Activated T-cell treated with anti-CD3 and anti-CD28 coated beads for 4 hours (primary cell): ENCODE measurements at regions not wholly inside any gene's neighbourhood (a gene's known extent, or its start where the extent isn't known, plus 50 kb on each side); places are given as distances from the start of the nearest gene placed in this dataset.
"Not testable (repeated sequence)": the region's sequence is repeated elsewhere in the genome, so short reads cannot be mapped to it uniquely, and the experiment has no call there.

Source experiments
- DNase-seq: peaks from one replicate; pipeline ENCODE4 v3.0.0-alpha.2; 2020

DNA sequence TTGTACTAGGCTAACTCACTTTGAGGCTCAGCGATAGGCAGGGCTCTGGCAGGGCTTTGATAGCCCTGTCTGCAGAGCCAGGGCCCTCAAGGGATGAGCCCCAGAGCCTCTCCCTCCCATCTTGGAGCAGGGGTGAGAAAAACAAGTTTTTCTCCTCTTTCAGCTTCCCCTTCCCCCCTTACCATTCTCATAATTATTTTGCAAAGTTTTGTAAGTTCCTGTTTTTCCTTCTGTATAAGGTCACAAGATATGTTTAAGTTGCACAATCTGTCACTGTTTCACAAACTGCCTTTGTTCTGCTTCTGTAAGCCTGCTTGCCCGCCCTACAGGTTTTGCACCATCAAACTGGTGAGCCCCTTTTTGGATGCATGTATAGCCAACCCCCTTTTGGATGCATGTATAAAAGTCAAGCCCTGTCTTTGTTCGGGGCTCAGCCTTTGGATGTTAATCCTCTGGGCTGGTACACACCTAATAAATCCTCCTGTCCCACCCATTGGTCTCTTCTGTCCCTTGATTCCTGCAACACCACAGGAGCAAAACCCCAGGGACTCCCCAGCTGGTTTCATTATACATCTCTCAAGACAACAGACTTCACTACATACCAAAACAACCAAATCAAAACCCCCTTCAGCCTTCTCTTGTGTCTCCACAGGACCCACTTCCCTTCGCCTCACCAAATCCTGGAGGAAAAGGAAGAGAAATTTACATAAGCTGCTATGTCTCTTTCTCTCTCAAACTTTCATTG is 52.5 kb upstream of the RESF1 start:
- DNase-seq: no peak

DNA sequence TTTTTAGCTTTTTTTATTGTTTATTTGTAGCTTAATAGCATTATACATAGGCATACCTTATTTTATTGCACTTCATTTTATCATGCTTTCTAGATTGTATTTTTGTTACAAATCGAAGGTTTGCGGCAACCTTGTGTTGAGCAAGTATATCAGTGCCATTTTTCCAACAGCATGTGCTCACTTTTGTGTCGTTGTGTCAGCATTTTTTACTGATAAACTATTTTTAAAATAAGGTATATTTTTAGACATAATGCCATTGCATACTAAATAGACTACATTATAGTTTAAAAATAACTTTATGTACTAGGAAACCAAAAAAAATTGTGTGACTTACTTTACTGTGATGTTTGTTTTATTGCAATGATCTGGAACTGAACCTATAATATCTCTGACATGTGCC is 56.2 kb upstream of the RESF1 start:
- DNase-seq: no peak

DNA sequence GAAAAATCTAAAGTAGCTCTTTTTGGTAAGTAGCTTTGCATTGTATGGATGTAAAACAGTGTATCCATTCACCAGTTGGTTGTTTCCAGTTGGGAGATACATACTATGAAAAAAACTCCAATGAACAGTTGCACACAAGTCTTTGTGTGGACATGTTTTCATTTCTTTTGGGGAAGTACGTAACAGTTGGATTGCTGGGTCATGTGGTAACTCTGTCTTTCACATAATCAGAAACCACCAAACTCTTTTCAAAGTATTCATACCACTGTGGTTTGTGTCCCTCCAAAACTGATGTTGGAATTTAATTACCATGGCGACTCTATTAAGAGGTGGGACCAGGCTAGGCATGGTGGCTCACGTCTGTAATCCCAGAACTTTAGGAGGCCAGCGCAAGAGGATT is 58.9 kb upstream of the RESF1 start:
- no peak for DNase-seq

DNA sequence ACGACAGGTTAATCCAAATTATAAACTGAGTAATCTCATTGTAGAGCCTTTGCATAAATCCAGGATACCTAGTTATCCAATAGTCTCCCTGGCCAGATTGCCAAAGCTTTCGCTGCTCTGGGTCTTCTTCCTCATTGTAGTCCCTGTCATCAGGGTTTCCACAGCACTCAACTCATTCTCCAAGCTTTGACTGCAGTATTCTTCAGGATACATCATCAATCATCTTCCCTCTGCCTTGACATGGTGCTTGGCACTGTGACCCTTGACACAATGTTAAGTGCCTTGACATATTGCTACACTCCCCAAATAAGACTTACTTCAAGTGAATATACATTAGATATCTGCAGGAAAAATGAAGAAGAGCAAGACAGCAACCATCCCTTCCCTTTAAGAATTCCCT is 60.1 kb upstream of the RESF1 start:
- no peak for DNase-seq

DNA sequence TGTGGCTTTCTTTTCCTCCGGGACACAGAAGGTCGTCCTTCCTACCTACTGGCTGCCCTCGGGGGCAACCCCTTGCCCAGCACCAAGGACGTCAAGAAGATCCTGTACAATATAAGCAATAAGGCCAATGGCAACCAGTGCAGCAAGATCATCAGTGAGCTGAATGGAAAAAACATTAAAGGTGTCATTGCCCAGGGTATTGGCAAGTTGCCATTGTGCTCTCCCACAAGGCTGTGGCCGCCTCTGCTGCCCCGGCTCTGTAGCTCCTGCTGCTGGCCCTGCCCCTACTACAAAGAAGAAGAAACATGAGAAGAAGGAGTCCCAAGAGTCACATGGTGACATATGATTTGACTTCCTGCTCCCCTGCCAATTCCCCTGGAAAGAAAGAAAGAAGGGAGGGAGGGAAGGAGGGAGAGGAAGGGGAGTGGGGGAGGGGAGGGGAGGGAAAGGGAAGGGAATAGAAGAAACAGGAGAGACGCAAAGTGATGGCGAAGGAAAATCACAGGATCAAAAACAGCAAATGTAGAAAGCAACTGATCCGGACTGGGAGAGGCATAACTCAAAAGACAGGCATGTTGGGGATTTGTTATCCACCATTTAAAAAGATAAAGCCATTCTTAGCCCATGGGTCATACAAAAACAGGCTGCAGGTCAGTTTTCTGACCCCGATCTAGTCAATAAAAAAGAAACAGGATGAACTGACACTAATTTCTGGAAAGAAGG is 61.3 kb upstream of the RESF1 start:
- no peak for DNase-seq

DNA sequence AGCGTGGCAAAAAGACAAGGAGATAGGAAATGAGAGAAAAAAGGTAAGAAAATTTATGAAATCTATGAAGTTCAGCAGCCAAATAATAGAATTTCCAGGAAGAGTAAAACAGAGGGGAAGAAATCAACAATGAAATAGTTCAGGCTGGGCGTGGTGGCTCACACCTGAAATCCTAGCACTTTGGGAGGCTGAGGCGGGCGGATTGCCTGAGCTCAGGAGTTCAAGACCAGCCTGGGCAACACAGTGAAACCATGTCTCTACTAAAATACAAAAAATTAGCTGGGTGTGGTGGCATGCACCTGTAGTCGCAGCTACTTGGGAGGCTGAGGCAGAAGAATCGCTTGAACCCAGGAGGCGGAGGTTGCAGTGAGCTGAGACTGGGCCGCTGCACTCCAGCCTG is 62.1 kb upstream of the RESF1 start:
- not testable (repeated sequence) for DNase-seq

DNA sequence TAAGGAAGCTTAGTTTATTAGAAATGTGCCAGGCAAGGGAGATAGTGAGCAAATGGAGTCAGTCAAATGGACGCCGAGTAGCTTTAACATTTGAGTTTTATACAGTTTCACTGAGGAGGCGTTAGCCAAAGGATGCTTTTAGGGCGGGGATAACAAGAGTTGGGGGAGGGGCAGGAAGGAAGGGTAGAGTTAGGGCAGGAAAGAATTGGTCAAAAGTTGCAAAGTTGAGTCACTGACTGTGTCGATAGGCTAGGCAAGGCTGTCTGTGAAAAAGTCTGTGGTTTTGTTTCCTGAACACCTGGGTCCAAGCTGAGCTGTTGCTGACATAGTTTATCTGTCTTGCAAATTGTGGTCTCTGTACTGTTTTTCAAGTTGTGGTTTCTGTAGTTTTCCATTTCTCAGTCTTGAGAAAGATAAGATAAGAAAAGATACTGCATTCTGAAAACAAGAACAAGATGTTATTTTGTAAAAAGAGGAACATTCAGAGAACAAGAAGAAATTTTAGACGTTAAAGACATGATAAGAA is 62.6 kb upstream of the RESF1 start:
- DNase-seq: peak; percentile 88

DNA sequence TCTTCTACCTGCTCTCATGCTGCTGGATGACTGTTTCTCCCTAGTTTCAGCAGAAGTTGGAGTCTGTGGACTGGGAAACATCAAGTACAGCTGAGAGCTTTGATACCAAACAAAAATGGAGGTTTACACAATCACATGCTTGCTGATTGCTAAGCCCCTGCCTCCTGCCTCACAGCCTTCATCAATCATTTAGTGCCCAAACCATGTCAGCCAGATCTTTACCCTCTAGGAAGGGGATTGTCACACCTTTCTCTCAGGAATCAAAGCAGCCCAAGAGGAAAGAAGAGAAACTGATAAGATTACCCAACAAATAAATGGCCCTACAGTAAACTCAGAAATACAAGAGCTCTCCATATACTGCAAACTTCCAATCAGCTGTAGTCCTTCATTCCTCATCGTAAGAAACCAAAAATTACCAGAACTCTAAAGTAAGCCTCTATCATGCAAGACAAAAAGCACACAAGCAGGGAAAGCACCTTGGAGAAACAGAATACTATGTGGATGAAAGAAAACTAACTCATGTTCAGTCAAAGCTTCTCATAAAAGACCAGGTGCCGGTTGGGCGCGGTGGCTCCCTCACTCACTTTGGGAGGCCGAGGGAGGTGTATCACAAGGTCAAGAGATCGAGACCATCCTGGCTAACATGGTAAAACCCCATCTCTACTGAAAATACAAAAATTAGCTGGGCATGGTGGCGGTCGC is 63.6 kb upstream of the RESF1 start:
- DNase-seq: no peak

DNA sequence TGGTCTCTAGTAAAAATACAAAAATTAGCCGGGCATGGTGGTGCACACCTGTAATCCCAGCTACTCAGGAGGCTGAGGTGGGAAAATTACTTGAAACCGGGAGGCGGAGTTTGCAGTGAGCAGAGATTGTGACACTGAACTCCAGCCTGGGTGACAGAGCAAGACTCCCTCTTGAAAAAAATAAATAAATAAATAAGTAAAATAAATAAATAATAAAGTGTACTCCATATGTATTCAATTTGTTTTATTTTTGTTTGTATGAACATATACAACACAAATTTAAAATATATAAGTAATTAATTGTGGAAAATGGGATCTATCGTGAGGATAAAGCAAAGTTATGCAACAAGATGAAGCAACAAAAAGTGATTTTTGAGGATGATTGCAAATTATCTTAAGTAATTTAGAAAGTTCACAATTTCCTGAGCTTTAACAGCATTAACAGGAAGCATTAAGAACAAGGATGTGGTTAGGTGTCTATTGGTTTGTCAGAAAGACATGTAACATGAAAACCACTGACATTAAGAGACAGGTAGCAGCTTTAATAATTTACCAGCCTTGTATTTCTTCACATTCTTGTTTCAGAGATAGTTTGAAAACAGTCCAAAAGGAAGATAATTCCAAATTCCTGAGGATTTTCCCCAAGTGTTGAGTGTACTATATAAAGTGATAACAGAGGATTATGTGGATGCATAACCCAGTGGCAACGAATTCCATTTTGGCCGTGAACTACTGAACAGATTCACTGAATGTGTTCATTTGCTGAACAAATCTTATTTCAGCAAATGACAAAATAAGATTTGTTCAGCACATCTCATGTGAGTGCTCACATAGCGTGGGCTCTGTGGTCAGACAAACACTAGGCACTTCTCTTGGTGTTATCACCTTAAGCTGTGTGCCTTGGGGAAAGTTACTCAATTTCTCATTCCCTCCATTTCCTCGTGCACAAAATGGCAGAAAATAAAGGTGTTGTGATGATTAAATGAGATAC is 68.6 kb upstream of the RESF1 start:
- no peak for DNase-seq

DNA sequence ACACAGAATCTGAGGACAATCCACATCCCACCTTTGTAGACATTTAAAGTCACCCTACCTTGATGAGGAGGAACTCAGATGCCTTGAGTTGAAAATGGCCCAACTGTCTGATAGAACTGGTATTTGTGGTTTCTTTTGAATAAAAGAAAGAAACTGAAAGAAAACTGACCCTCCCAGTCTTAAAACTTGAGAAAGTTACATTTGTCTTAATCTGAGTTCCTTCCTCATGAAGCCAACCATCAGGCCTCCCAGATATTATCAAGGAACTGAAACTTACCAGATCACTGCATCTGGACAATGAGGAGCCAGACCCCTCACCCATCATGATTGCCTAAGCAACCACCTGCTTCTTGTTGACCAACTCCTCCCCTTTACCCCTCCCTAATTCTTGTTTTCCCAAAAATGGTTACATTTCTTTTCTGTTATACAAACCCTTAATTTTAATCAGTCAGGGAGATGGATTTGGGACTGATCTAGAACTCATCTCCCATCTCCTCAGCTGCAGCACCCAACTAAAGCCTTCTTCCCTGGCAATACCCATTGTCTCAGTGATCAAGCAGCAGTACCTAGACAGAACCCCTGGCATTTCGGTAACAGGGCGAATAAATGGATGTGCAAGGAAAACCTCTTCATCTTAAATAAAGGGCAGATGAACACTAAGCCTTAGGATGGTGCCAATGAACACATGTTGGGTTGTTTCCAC is 72.0 kb upstream of the RESF1 start:
- no peak for DNase-seq

DNA sequence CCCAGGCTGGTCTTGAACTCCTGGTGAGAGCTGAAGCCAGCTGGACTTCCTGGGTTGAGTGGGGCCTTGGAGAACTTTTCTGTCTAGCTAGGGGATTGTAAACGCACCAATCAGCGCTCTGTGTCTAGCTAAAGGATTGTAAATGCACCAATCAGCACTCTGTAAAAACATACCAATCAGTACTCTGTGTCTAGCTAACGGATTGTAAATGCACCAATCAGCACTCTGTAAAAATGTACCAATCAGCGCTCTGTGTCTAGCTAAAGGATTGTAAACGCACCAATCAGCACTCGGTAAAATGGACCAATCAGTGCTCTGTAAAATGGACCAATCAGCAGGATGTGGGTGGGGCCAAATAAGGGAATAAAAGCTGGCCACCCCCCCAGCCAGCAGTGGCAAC is 76.5 kb upstream of the RESF1 start:
- DNase-seq: not testable (repeated sequence)

DNA sequence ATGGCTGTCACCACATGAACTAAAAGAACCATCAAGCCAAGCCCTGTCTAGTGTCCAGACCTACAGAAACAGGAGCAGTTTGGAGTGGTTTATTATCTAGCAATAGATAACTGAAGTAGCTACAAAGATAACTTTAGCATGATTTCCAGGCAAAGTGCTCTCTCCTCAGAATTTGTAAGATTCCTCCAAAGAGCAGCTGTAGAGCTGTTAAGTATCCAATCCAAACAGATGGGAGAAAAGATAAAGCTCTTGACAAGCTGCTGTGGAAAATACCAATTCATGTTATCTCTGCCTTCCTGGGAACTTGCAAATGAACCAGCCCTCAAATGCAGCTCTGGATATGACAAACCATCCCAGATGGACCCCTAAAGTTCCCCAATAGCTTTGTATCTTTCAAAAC is 78.9 kb upstream of the RESF1 start:
- no peak for DNase-seq

DNA sequence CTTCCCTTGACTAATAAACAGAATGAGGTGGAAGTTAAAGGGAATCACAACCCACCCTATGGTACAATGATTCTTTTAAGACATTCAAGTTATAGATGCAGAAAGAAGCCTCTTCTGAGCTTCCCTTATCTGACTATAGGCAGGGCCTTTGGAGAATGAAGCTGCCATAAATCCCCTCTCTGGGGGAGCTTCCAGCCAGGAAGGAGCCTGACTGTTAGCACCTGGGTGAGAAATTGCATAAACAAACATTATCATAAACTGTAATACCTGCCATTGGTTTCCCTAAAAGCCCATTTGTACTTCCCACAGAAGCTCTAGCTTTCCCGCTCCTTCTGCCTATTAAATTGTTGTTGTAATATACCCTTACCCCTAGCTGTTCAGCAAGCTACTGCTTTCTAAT is 81.3 kb upstream of the RESF1 start:
- no peak for DNase-seq

DNA sequence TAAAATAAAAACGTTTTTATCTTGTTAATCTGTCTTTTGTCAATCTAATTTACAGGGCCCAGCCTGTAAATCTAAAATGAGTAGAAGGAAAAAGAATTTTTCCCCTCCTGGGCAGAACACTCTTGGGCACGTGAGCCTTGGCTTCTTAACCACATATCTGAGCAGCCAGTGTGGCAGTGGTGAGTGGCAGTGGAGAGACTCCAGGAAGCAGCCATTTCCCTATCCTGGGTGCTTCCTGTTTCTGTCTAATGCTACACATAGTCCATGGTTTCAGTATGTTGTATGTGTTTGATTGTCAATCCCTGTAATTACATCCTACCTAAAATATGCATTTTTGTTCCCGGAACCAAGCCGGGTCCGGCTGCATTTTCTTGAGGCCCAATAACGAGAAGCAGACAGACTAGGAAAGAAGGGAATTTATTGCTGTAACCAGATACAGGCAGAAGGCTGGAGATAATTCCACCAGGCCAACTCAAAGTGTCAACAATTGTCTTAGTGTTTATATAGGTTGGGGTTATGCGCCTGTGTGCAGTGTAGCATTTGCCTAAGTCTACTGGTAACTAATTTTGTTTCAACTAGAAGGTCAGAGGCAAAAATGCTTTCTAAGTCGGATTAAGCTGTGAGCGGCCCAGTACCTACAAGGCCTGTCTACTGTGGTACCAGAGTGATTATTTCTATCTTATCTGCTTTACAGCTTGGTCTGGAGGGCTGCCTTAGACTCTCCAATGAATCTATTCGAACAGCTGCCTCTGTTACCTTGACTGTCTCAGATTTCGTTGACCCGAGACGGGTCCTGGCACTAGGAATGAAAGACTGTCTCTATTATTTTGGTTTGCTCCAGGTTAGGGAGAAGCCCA is 82.4 kb upstream of the RESF1 start:
- no peak for DNase-seq

DNA sequence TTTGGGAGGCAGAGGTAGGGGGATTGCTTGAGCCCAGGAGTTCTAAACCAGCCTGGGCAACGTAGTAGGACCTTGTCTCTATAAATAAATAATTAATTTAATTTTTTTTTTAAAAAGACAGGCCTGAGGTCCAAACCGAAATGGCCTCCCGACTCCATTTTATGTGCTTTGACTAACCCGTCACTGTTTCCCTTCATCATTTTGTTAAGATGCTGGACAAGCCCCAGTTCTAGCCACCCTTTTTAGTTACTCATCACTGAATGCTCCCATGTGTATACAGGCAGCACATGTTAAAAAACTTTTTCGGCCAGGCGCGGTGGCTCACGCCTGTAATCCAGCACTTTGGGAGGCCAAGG is 83.6 kb upstream of the RESF1 start:
- DNase-seq: no peak

DNA sequence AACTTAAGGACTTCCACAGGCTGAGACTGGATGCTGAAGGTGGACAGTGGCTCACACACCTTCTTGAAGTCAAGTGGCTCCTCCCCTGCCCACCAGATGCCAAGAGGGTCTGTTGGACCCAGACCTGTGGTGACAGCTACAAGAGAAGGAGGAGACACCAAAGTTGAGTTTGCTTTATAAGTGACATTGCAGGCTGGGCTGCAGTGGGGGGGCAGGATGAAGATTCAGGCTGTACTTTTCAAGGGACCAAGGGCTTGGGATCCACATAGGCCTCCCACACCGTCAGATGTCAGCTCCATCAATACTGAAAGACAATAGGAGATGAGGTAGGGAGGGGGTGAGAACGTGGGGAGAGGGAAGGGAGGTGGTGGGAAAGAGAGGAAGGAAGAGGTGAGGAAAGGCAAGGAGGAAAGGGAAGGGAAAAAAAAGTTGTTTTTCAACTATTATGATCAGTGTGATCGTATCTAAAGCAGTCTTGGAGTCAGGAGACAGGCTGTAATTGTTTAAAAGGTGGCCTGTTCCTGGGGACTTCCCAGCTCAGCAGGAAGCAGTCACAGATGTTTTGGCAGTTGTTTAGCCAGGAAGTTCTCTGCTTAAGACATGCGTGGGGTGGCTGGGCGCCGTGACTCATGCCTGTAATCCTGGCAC is 84.1 kb upstream of the RESF1 start:
- peak; percentile 46 for DNase-seq

DNA sequence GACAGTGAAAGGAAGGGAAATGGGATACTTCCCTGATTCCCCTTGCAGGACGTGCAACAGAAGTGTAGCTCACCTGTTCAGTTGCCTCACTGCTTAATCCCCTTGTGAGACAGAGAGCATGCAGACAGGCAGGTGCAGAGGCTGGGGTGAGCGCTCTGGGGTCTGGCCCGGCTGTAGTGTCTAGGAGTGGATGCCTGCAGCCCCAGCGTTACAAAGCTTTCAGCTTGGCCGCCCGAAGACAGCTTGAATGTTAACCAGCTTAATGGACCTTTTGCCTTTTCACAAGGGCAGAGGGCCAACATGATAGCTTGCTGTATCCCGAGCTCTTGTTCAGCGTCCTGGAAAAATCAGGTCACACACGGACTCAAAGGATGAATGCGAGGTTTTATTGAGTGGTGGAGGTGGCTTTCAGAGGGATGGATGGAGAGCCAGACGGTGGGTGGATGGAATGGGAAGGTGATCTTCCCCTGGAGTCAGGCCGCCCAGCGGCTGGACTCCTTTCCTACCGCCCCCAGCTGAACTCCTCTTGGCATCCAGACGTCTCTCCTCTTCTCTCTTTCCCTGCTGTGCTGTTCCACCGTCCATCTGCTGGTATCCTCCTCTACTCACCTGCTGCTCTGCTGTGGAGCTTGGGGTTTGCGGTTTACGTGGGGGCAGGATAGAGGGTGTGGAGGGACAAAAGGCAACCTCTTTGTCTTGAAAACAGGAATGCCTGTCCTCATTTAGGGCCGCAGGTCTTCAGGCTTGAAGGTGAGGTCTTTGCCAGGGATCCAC is 86.2 kb upstream of the RESF1 start:
- no peak for DNase-seq

DNA sequence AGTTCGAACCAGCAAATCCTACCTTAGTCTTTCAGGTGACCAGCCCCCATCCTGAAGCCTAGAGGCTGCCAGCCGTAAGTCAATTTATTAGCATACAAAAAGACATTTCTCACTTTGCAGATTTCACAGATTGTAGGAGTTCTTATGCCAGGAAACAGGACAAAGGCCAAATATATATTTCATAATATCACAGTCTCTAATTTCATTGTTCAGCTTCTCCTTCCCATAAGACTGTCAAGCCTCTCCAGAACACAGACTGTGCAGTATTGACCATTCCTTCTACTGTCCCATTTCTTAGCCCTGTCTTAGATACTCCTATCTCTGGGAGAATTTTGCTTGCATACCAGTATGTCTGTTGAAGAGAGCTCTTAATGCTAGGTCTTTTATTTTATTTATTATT is 89.2 kb upstream of the RESF1 start:
- DNase-seq: no peak

DNA sequence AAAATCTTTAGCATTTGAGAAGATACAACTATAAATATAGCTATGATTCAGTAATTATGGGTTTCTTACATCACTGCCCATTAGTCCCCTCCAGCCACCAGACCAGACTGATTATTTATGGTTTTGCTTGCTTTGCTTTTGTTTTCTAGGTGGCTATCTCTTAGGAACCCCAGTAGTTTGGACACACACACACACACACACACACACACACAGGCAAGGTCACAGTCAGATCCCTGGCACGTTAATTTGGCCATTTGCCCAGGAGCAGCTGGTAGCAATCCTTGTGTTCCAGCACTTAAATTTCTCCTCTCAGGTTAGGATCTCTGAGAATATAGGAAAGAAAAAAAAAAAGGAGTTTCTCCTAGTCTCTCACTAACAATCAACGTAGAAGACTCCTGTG is 90.2 kb upstream of the RESF1 start:
- DNase-seq: no peak

DNA sequence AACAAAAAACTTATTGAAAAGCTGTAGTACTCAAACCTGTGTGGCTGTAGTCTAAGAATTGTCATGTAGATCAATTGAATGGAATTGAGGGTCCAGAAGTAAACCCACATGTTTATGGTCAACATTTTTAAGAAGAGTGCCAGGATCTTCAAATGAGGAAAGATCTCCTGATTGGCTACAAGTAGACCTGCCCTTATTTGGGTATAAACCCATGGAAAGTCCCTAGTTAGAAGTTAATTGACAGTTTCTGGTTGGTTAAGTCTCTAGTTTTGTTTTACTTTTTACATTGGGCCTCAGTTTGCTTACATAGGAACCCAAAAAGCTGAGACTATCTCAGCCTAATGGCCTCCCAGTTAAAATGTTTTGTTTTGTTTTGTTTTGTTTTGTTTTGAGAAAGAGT is 91.9 kb upstream of the RESF1 start:
- DNase-seq: no peak
